GM19351 (cell line): ENCODE measurements at regions not wholly inside any gene's neighbourhood (a gene's known extent, or its start where the extent isn't known, plus 50 kb on each side); places are given as distances from the start of the nearest gene placed in this dataset.
"Not testable (repeated sequence)": the region's sequence is repeated elsewhere in the genome, so short reads cannot be mapped to it uniquely, and the experiment has no call there.

Source experiments
- ATAC-seq: cut with Tn5 transposase; IDR thresholded peaks from one replicate; pipeline ENCODE4 v1.9.1; 2021; ENCODE audit warnings: mild to moderate bottlenecking, moderate library complexity; ENCODE audit not compliant: unreplicated experiment

DNA sequence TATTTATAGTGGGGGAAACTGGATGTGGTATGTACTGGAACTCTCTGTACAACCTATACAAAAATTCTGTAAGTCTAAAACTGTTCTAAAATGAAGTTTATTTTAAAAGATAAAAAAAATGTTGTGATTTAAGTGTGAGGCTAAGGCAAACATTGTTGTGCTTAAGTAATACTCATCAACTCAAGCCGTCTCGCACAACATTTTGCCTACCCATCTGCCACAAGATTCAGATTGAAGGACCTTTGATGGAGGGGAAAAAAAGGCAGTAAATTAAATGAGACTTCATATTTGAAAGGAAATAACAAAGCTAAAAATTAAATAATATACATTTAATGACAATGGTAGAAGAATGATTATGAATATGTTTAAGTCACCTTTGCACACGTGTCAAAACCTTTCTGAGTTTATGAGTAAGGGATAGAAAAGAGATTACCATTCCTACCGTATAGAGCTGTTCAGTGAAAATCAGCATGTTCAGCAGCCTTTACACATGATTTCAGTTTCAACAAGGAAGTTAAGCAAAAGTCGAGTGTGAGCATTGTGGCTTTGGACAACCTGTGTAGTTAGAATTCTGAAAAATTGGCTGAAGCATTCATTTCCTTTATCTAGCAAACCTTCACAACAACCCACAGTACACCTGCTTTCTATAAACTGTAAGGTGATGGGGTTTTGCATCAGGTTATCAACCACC lies 499.3 kb downstream of the IRS1 start:
- peak; percentile 75 for ATAC-seq

DNA sequence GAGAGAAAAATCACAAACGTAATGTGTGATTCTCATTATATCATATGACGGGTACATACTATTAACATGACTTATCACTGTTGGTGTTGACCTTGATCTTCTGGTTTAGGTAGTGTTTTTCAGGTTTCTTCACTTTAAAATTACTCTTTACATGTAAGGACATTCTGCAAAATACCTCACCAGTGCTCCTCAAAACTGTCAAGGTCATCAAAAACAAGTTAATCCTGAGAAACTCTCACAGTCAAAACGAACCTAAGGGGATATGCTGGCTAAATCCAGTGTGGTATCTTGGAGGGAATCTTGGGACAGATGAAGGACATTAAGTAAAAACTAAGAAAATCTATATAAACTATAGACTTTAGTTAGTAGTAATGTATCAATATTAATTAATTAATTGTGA lies 499.8 kb downstream of the IRS1 start:
- no peak for ATAC-seq

DNA sequence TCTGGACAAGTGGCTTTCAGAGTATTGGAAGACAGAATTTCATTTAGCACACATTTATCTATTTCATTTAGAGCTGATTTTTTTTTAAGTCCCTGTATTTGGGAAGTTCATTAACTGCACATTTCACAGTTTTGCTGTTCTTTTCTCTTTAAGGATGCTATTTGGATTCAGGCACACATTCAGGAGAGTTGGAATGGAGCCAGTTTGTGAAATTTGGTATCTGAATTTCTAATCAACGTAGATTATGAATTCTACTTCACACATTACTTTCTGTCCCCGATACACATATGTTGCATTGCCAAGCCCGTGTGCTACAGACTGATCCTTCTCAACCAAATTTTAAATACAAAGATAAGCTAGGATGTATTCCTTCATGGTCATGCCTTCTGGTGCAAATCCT lies 503.9 kb downstream of the IRS1 start:
- ATAC-seq: no peak

DNA sequence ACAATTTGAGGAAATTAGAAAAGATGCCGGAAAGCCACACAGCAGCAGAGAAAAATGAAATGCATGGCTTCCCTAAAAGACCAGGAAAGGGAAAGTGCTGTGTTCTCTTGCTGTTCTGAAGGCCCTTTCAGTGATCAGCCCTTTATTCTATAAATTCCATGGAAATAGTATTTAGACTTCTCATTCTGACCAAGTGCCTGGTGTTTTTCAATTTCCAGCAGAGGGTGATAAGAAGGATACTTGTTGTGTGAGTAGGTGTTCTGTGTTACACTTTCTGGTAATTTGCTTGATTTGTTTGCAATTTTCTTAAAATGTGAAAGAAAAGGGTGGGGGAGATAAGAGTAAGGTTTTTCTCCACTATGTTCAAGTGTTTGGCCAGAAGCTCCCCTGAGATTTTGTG lies 504.5 kb downstream of the IRS1 start:
- ATAC-seq: no peak

DNA sequence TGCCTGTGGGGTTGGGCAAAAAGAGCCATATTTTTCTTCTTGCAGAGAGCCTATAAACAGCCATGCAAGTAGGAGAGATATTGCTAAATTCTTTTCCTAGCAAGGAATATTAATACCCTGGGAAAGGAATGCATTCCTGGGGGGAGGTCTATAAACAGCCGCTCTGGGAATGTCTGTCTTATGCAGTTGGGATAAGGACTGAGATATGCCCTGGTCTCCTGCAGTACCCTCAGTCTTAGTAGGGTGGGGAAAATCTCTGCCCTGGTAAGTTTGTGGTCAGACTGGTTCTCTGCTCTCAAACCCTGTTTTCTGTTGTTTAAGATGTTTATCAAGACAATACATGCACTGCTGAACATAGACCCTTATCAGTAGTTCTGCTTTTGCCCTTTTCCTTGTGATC lies 508.3 kb downstream of the IRS1 start:
- ATAC-seq: not testable (repeated sequence)

DNA sequence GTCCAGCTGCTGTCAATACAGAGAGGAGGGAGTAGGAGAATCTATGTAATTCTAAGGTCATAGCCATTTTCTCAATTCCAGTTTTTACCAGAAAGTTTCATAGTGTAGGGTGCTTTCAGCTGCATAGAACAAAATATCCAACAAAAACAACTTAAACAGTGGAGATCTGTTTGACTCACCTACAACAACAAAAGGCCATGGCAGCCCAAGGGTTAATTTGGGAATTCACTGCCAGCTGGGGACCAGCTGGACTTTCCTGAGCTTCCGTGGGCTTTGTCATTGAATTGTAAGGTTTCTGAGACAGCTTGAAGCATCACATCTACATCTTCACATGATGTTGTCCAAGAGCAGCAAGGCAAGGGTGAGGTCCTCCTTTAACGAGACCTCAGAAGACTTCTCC lies 512.7 kb downstream of the IRS1 start:
- no peak for ATAC-seq

DNA sequence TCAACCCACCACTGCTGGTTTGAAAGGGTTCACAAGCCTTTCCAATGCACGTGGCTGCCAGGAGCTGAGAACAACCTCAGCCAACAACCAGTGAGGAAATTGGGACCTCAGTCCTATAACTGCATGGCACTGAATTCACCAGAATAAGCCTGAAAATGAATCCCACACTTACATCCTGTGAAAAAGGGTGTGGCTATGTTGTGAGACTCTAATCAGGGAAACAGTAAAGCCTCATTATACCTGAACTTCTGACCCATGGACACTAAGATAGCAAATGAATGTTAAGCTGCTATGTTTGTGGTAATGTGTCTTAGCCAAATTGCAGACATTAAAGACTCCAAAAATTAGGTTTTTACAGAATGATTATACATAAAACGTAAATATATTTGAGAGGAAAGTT lies 515.8 kb downstream of the IRS1 start:
- no peak for ATAC-seq

DNA sequence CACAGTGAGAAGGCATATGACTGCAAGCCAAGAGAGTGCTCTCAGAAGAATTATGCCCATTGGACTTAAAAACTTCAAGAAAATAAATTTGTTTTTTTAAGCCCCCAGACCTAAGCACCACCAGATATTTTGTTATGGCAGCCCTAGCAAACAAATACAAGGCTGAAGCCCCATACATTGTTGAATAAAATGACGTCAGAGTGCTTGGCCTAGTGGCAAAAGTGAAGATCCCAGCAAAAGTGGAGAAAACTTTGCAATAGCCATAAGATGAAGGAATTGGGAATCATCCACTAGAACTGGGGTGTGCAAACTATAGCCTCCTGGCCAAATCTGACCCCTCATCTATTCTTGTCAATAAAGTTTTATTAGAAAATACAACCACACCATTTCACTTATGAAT lies 517.5 kb downstream of the IRS1 start:
- no peak for ATAC-seq

DNA sequence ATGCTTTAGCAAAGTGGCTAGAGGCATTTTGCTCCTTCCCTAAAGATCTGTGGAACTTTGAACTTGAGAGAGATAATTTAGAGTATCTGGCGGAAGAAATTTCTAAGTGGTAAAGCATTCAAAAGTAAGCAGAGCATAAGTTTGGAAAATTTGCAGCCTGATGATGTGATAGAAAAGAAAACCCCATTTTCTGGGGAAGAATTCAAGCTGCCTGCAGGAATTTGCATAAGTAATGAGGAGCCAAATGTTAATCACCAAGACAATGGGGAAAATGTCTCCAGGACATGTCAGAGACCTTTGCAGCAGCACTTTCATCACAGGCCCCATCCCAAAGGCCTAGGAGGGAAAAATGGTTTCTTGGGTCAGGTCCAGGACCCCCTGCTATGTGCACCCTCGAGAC lies 519.5 kb downstream of the IRS1 start:
- not testable (repeated sequence) for ATAC-seq

DNA sequence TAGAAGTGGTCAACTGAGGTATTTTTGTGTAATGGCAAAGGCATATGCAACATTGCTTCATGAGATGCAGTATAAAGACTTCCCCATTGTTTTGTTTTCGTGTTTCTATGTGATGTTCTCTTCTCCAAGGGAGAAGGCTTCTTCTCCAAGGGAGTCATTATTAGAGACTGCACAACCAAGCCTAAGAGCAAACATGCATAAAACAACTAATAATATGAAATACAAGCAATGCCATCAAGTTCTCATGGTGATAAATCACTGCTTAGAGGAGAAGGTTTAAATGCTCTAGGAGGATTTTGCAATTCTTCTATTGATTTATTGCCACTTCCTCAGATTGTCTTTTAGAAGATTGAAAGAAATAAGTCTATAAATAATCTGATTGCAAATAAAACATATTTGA lies 524.4 kb downstream of the IRS1 start:
- ATAC-seq: no peak

DNA sequence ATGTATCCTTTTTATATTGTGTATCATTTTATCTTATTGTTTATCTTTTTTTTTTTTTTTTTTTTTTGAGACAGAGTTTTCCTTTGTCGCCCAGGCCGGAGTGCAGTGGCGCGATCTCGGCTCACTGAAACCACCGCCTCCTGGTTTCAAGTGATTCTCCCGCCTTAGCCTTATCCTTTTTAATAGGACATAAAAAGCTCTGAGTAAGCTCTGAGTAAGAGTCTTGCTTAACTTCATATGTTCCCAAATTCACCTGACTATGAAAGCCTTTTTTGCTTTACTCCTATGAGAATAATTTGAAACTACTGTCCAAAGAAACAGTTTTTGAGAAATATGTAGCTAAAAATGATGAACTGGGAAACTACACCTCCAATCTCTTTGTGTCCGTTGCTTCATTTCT lies 525.5 kb downstream of the IRS1 start:
- ATAC-seq: no peak

DNA sequence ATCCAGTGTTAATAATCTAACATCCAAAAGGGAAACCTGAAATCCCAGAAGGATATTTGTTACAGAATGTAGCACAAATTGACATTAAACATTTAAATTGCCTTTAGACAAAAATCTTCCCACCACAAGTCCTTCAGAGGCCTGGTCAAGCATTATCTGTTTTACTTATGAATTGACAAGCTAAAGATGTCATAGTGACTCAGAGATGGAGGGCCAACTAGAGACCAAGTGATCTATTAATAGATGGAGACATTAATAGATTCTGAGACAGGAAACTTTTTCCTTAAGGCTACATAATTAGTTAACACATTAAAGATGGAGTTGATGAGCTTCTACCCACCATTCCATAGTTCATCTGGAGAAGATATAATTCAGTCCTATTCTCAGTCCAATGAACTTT lies 526.2 kb downstream of the IRS1 start:
- no peak for ATAC-seq

DNA sequence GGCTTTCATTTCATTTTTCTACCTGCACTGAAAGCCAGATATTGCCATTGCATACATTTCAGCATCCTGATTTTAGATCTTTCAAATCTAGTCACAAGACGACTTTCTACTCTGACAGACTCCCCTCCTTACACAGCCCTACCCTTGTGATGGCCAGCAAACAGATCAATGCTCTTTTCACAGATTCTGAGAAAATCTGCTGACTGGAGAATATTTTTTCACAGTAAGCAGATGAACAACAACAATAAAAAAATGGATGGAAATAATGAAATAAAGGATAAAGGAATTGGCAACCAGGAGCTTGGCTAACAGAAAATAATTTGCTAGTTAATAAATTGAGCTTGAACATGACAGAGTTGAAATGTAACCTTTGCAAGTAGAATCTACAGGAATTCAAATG lies 527.2 kb downstream of the IRS1 start:
- ATAC-seq: no peak

DNA sequence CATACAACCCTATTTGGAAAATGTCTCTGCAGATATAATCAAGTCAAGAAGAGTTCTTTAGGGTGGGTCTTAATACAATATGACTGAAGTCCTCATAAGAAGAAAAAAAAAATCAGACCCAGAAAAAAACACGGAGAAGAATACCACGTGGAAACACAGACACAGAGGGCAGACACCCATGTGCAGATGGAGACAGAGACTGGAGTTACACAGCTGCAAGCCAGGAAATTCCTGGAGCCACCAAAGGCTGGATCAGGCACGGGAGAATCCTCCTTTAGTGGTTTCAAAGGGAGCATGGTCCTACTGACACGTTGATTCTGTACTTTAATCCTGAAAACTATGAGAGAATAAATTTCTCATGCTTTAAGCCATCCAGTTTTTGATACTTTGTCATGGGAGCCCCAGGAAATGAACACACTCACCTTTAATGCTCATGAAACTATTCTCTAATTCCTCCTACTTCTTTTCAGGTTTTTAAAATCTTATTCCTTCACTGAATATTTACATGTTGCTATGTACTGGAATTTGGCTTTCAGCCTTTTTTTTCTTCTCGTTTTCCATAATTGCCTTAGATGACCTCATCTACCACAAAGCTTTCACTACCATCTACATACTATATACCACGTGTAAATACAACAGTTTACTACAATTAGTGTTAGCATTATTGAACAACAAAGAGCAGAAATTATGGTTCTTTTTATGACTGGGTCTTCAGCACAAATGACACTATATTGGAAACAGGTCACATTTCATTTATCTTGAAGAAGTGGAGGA lies 529.1 kb downstream of the IRS1 start:
- no peak for ATAC-seq

DNA sequence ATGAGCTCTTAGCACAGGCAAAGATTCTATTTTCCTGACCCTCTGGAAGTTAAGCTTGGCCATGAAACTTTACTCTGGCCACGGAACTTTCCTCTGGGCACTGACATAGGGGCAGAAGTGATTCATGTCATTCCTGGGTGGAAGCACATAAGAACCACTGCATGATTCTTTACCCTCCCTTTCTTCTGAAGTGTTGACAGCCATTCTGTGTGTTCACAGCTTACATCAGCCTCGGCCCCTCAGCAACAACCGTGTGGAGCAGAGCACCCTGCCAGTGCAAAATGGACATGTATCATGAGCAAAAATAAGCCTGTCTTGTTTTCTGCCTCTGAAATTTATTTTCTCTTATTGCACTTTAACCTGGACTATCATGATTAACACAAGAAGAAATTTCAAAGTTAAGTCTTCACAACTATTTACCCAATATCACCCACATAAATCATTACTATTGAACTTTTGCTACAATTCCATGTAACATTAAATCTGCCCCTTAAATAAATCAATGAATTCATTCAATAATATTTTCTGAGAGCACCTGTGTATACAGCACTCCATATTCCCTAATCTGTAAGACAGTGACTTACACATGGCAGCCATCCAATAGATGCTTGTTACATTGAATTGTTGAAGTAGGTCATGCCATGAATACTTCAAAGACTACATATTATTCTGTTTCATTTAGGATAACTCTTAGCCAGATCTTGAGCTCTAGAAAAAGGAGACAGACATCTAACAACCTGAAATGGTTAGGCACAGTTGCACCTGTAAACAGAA lies 531.9 kb downstream of the IRS1 start:
- no peak for ATAC-seq

DNA sequence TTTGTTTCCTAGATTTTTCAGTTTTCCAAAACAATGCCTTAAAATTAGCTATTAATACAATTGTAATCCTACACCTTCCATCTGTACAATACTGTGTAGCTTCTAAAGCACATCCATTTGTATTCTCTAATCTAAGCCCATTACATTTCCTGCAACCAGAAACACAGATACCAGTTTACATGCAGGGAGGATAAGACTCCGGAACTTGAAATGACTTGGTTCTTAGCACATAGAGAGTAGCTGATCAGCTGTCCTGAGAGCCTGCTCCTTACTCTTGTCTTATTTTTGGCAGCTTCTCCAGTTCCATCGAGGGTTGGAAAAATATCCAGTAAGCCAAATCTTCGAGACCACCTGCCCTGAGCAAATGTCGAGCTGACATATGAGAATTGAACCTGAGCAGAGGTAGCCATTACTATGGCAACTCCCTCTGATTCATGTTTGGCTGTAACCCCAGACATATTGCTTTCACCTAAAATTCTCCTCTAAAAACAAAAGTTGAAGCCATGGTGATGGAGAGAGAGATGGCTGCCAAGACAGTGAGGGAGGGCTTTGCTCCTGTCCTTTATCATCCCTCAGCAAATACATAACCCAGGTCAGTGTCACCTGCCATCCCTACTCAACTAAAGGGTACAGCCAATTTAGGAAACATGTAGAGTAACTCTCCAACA lies 542.8 kb downstream of the IRS1 start:
- no peak for ATAC-seq

DNA sequence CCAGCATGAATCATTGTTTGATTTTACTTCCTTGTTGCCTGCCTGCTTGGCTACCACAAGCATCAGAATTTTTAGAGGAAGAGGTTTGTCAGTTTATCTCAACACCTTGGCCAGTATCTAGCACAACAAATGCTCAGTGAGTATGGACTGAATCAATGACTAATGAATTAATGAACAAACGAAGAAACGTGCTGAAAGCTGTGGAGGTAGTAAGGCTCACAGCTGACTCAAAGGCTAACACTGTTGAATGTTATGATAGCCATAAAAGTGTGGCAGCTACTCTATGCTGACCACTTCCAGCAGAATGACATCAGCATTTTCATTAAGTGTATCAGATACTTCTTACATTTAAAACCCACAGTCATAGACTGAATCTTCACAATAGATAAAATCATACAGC lies 543.4 kb downstream of the IRS1 start:
- ATAC-seq: no peak

DNA sequence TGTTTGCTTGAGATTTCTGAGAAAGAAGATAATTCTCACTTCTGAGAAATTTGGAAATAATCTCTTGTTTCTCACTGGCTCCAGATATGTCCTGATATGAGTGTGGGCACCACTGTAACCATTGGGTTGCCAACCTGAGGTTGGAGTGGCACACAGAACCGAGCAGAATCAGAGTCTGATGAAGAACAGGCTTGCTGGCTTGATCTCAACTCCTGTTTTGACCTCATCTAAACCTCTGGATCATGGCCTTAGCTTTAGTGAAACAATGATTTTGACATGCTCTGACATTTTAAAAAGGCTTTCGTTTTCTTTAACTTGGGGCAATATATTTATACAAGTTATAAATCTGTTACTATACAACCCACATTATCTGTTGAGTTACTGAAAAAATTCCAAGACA lies 548.0 kb downstream of the IRS1 start:
- no peak for ATAC-seq

DNA sequence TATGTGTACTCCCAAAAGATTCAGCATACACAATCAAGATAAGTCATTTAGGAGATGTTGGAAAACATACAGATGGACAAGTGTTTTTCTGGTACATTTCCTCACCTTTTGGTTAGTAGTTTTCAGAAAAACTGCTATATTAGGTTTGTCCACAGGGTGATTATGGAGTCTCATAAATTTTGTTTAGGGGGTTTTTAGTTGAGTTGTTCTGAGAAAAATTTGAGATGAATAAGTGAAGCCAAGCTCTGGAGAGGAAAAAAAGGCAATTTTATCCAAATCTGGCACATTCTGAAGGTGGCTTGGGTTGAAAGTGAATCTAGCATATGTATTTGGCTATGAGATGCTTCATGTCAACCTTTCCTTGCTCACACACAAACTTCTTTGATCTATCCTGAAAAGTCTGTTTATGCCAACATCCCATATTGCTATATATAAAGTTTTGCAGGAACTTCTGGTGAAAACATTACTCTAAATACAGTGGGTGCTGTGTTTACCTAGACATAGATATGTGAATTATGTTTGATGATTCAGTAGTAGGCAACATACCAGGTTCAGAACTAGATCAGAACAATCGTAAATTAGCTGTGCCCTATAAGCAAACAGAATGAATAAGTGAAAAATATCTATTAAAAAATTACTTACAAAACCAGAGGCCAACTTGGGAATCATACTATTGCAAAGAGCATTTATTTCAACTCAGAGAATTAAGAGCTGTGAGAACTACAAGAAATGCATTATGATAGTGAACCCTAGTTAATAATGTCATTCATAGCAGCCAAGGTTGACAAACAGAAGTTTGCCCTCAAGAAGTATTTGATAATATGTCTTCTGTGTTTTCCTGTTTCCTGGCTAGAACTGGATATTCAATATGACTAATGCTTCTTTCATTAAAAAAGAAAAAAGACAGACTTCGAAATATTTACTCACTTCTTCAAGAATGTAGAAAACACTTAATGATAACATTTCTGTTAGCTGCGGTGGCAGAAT lies 552.0 kb downstream of the IRS1 start:
- ATAC-seq: no peak

DNA sequence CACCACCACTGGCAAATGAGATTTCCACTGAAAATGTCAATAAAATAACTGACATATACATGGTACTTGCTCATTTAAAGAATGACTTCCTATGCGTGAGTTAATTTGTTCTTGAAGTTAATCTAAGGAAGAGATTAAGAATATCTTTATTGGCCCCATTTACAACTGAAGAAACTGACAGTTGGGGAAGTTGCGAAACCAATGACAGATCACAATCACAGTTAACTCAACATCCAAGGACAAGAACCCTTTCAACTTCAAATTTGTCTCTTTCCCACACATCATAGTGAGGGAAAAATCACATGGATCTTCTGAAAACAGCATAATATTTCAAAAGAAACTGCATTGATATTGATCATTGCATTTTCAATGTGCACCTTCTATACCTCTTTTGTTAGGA lies 565.4 kb downstream of the IRS1 start:
- ATAC-seq: no peak
